K562 (cell line): ENCODE measurements at regions not wholly inside any gene's neighbourhood (a gene's known extent, or its start where the extent isn't known, plus 50 kb on each side); places are given as distances from the start of the nearest gene placed in this dataset.

ENCODE experiments used
- ATAC-seq: fragments of 200-7000 bp; cut with Tn5 transposase; 3 replicates; pipeline ENCODE4 v1.9.1; 2020; ENCODE audit warnings: moderate library complexity
- BruUV-seq: library from RNA; stranded (reverse); fragments of 400-500 nt; replicated peaks from 2 replicates; lab custom pipeline; 2021; lab: Mats Ljungman, UMichigan
- CTCF ChIA-PET: fragments of 300-600 bp; formaldehyde crosslinking; extraction: SDS; loops from one replicate; lab custom pipeline; 2021; ENCODE audit warnings: low intra/inter-chr PET ratio; lab: Yijun Ruan, JAX
- POLR2A ChIA-PET: fragments of 300-600, 350-650 bp; sonication (Branson Sonifier 250); formaldehyde crosslinking; extraction: SDS; loops from one replicate; lab custom pipeline; 2021; ENCODE audit warnings: antibody characterized with exemption, inconsistent platforms; lab: Yijun Ruan, JAX
- DNase-seq, 4 experiments: peaks; one replicate each; pipeline versions ENCODE4 v3.0.0 to v3.0.0-alpha.2; 2011 to 2018; ENCODE audit warnings: low spot score in 3 of 4, mixed read lengths in 3 of 4; ENCODE audit errors: extremely low read depth in 1 of 4
- FAIRE-seq: peaks from 2 replicates; lab custom pipeline; 2011; peaks lifted over from hg19 to GRCh38; lab: Jason Lieb, UNC
- H2AFZ ChIP-seq: 2 replicates; pipeline ENCODE4 v1.6.0; 2011; ENCODE audit warnings: low read depth, low read length, control low read depth, inconsistent platforms
- H3K27ac ChIP-seq: fragments of 200-600 bp; 3 replicates; pipeline ENCODE4 v1.8.0; 2011; ENCODE audit warnings: low read depth, mild to moderate bottlenecking, control low read depth, inconsistent platforms, low read length, moderate library complexity, mixed read lengths; ENCODE audit errors: extremely low read depth
- H3K27me3 ChIP-seq, 2 experiments: fragments of 300-600 bp in 1 of 2; 2 replicates in 1 of 2; 3 replicates in 1 of 2; pipeline versions ENCODE4 v1.6.0 to v1.8.0; 2011; ENCODE audit warnings: inconsistent platforms in 2 of 2, low read length in 2 of 2, mild to moderate bottlenecking in 1 of 2, mixed read lengths in 1 of 2, moderate library complexity in 1 of 2; ENCODE audit not compliant: control insufficient read depth in 2 of 2, insufficient read depth in 2 of 2
- H3K36me3 ChIP-seq: fragments of 300-600 bp; 3 replicates; pipeline ENCODE4 v1.8.0; 2011; ENCODE audit warnings: mild to moderate bottlenecking, low read length, inconsistent platforms; ENCODE audit not compliant: control insufficient read depth, insufficient read depth
- H3K4me1 ChIP-seq, 2 experiments: fragments of 200-600 bp in 1 of 2; replicated peaks in 1 of 2; 2 replicates in 1 of 2; 3 replicates in 1 of 2; pipeline versions ENCODE4 v1.5.1 to v1.8.0; 2011; ENCODE audit warnings: inconsistent platforms in 2 of 2, low read length in 2 of 2, mild to moderate bottlenecking in 1 of 2, mixed read lengths in 1 of 2, moderate library complexity in 1 of 2; ENCODE audit not compliant: control insufficient read depth in 2 of 2, insufficient read depth in 2 of 2
- H3K4me2 ChIP-seq: 2 replicates; pipeline ENCODE4 v1.6.1; 2011; ENCODE audit warnings: low read length, control low read depth, inconsistent platforms, mixed read lengths; ENCODE audit not compliant: insufficient read depth
- H3K4me3 ChIP-seq: fragments of 200-600 bp; sonication (generic), shearing (Covaris generic); 2 replicates; pipeline ENCODE4 v1.5.1; 2016; ENCODE audit warnings: control low read depth, inconsistent platforms
- H3K79me2 ChIP-seq: fragments of 200-600 bp; 3 replicates; pipeline ENCODE4 v1.8.0; 2011; ENCODE audit warnings: low read length, inconsistent platforms; ENCODE audit not compliant: control insufficient read depth, insufficient read depth
- H3K9ac ChIP-seq, 2 experiments: 2 replicates each; pipeline versions ENCODE4 v1.6.0 to v1.6.1; 2011; ENCODE audit warnings: low read depth in 2 of 2, low read length in 2 of 2, control low read depth in 1 of 2, inconsistent platforms in 1 of 2, mild to moderate bottlenecking in 1 of 2, mixed read lengths in 1 of 2; ENCODE audit not compliant: insufficient read depth in 1 of 2
- H3K9me1 ChIP-seq: one replicate; pipeline ENCODE4 v1.6.0; 2011; ENCODE audit warnings: inconsistent platforms, mild to moderate bottlenecking, low read length, moderate library complexity; ENCODE audit not compliant: control insufficient read depth, insufficient read depth
- H3K9me3 ChIP-seq: replicated peaks from 2 replicates; pipeline ENCODE4 v1.5.1; 2011; ENCODE audit warnings: low read depth, low read length, inconsistent platforms; ENCODE audit not compliant: control insufficient read depth, insufficient read depth
- H4K20me1 ChIP-seq: replicated peaks from 2 replicates; pipeline ENCODE4 v1.6.1; 2011; ENCODE audit warnings: low read length, inconsistent platforms, mixed read lengths; ENCODE audit not compliant: control insufficient read depth, insufficient read depth
- CREB1 ChIP-seq, 2 experiments: sonication (generic) in 1 of 2; formaldehyde crosslinking in 1 of 2; IDR thresholded peaks; 2 replicates each; pipeline versions ENCODE4 v1.6.1 to v1.8.0; 2012 to 2022; ENCODE audit warnings: inconsistent platforms in 1 of 2, mild to moderate bottlenecking in 1 of 2, missing genetic modification reagents in 1 of 2, moderate library complexity in 1 of 2
- ELK1 ChIP-seq: sonication (generic); formaldehyde crosslinking; IDR thresholded peaks from 2 replicates; pipeline ENCODE4 v1.8.1; 2022; ENCODE audit warnings: missing genetic modification reagents
- GABPB2 ChIP-seq: fragments of 250-450 bp; sonication (Bioruptor Pico); conservative IDR thresholded peaks from 2 replicates; pipeline ENCODE4 v1.5.1; 2021; ENCODE audit warnings: mild to moderate bottlenecking
- MEF2D ChIP-seq: conservative IDR thresholded peaks from 2 replicates; pipeline ENCODE4 v1.6.1; 2016; ENCODE audit warnings: low read depth, missing genetic modification characterization, missing compliant biosample characterization
- THAP7 ChIP-seq: fragments of 250-450 bp; sonication (Bioruptor Pico); IDR thresholded peaks from 2 replicates; pipeline ENCODE4 v1.5.0; 2021
- ZNF239 ChIP-seq: fragments of 250-450 bp; sonication (Bioruptor Pico); IDR thresholded peaks from 2 replicates; pipeline ENCODE4 v1.4.0; 2020; ENCODE audit warnings: mild to moderate bottlenecking
- ZNF445 ChIP-seq: fragments of 250-450 bp; sonication (Bioruptor Pico); IDR thresholded peaks from 2 replicates; pipeline ENCODE4 v1.4.0; 2020; ENCODE audit warnings: low read depth, mild to moderate bottlenecking, moderate library complexity
- ZNF639 ChIP-seq, 2 experiments: fragments of 200-800 bp in 1 of 2; sonication (Bioruptor generic) in 1 of 2; sonication (generic) in 1 of 2; formaldehyde crosslinking in 1 of 2; IDR thresholded peaks in 1 of 2; conservative IDR thresholded peaks in 1 of 2; 2 replicates each; pipeline versions ENCODE4 v1.5.0 to v1.6.1; 2016 to 2020; ENCODE audit warnings: missing compliant biosample characterization in 1 of 2, missing genetic modification characterization in 1 of 2, missing genetic modification reagents in 1 of 2
- ZNF764 ChIP-seq: fragments of 250-450 bp; sonication (Bioruptor Pico); IDR thresholded peaks from 2 replicates; pipeline ENCODE4 v1.4.0; 2020; ENCODE audit warnings: low read depth, mild to moderate bottlenecking, moderate library complexity
- WGBS: fragments of 100-300 bp; shearing (Covaris generic); methylation state at CpG from one replicate; pipeline ENCODE4 v1.1.6; 2016; ENCODE audit warnings: low coverage, mixed read lengths; ENCODE audit not compliant: insufficient coverage; ENCODE audit errors: missing lambda C conversion rate; 5-methylcytosine and 5-hydroxymethylcytosine counted together
- in situ Hi-C: fragments of 300-500 bp; cut with MboI; formaldehyde crosslinking; loops from 4 replicates; pipeline ENCODE4 v1.15.0; 2018; ENCODE audit warnings: inconsistent platforms, mixed read lengths
- intact Hi-C: fragments of 100-400 bp; cut with micrococcal nuclease; formaldehyde crosslinking; loops from 2 replicates; pipeline ENCODE4 v1.14.2; 2022

GRCh38 chr1:106615473-106615872, 441.0 kb upstream of the PRMT6 start:
- Histone ChIP-seq H3K4me1 (no peaks in the 10 kb centered on the region), H3K9ac (no peak overlapping the region), H3K79me2 (no peaks in the 10 kb centered on the region), H3K4me3 (no peak overlapping the region), H3K27me3 (no peaks in the 10 kb centered on the region), H4K20me1 (no peaks in the 10 kb centered on the region), H3K4me2 (no peak overlapping the region), H2AFZ (no peak overlapping the region), H3K27ac (no peak overlapping the region), H3K36me3 (no peaks in the 10 kb centered on the region), H3K9me1 (no peaks in the 10 kb centered on the region), H3K9me3 (no peaks in the 10 kb centered on the region)
- DNase-seq (no peak), ATAC-seq (no peak), FAIRE-seq (no peak)
- intact Hi-C loops (no loop called here), in situ Hi-C loops (no loop called here)
- WGBS = 0% methylated on average over 2 of the region's 2 CpGs
- no TSS peak for BruUV-seq
- ChIA-PET CTCF (no interaction called here), POLR2A (no interaction called here)
- no peak for TF ChIP-seq MEF2D (tag)
- TF ChIP-seq ZNF764 = no peak
- TF ChIP-seq ZNF239 = no peak
- TF ChIP-seq ZNF639 (CRISPR knock-in tag; conservative IDR thresholded peaks at IDR 0.05 in 1 of 2, IDR thresholded peaks at IDR 0.05 in 1 of 2) = no peak
- no peak for TF ChIP-seq ZNF445 (CRISPR knock-in tag)
- TF ChIP-seq THAP7 (CRISPR knock-in tag) = no peak
- TF ChIP-seq ELK1 (CRISPR knock-in tag) = no peak
- TF ChIP-seq CREB1 (IDR thresholded peaks at IDR 0.05) = no peak
- no peak for TF ChIP-seq CREB1 (CRISPR knock-in tag; IDR thresholded peaks at IDR 0.05)
- no peak for TF ChIP-seq GABPB2
